Coronary artery (tissue), 2 donors: ENCODE measurements at regions not wholly inside any gene's neighbourhood (a gene's known extent, or its start where the extent isn't known, plus 50 kb on each side); places are given as distances from the start of the nearest gene placed in this dataset.

ENCODE experiments used
- DNase-seq: peaks from one replicate; pipeline ENCODE4 v3.0.0-alpha.2; 2017; ENCODE audit warnings: low spot score
- H3K27ac ChIP-seq, 2 donors: fragments of 200-600 bp; sonication (generic); one replicate each; pipeline ENCODE4 v1.5.1; 2016 to 2019
- H3K4me3 ChIP-seq: fragments of 200-600 bp; sonication (generic); 2 replicates; pipeline ENCODE4 v1.5.1; 2016; ENCODE audit warnings: mild to moderate bottlenecking, moderate library complexity
- TF ChIP-seq, protein P1 (sequence below): fragments of 200-600 bp; sonication (generic); IDR thresholded peaks from one replicate; pipeline ENCODE4 v1.5.1; 2019; ENCODE audit warnings: antibody characterized with exemption

DNA sequence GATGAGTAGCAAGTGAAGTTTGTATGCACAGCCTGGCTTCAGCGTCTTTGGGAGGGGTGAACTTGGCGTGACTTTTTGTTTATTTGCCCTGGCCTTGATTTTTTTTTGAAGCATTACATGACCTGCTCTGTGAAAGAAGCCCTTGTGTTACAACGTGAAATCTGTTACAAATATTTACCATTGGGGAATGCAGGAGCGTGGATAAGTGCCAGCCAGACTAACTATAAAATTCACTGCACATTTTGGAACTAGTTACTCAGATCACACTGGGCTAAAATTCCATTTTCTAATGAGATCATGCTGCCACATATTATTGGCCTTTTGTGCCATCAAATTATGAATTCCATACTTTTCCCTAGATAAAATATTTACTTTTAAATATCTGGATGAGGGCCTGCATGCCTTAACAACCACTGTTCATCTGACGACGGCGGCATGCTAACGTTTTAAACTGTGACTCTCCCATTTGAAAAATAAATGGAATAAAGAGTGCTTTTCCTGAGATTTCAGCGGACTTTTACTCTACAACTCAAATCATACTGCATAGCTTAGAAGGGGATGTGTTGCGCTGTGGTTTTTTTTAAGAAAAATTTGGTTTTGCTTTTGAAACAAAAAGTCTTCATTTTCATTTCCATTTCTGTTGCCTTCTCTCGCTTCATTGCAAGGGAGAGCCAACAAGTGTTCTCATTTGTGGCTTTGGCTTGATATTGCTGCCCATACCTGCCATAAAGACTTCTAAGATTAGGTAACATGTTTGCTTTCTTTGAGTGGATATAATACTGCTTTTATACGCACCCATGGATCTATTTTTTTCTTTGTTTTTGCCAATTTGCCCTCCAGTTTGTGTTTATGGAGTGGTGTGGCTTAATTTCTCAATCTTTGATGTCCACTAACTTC, 352.2 kb downstream of the TFEC start:
- Histone ChIP-seq H3K4me3 (no peak overlapping the region), H3K27ac (no peak overlapping the region)
- TF ChIP-seq, protein P1, sequence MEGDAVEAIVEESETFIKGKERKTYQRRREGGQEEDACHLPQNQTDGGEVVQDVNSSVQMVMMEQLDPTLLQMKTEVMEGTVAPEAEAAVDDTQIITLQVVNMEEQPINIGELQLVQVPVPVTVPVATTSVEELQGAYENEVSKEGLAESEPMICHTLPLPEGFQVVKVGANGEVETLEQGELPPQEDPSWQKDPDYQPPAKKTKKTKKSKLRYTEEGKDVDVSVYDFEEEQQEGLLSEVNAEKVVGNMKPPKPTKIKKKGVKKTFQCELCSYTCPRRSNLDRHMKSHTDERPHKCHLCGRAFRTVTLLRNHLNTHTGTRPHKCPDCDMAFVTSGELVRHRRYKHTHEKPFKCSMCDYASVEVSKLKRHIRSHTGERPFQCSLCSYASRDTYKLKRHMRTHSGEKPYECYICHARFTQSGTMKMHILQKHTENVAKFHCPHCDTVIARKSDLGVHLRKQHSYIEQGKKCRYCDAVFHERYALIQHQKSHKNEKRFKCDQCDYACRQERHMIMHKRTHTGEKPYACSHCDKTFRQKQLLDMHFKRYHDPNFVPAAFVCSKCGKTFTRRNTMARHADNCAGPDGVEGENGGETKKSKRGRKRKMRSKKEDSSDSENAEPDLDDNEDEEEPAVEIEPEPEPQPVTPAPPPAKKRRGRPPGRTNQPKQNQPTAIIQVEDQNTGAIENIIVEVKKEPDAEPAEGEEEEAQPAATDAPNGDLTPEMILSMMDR: no peak
- no peak for DNase-seq

DNA sequence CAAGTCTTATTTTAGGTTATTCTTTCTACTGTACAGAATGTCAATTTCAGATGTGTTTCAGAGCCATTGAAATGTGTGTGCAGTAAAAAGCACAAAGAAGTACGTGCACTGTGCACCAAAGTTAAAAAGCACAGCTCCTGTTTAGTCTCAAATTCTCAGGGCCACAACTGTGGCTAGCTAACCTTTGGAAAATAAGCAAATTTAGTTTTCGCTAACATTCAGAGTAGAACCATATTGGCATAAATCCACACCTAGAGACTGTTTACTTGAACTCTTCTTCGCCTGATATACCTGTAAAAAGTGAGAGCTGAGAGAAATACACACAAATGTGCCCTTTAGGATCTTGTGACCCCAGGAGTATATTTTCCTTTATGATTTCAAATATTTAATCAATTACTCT, 353.9 kb downstream of the TFEC start:
- TF ChIP-seq, protein P1: no peak
- no peak overlapping the region for H3K27ac ChIP-seq
- no peak for DNase-seq
- no peak overlapping the region for H3K4me3 ChIP-seq

DNA sequence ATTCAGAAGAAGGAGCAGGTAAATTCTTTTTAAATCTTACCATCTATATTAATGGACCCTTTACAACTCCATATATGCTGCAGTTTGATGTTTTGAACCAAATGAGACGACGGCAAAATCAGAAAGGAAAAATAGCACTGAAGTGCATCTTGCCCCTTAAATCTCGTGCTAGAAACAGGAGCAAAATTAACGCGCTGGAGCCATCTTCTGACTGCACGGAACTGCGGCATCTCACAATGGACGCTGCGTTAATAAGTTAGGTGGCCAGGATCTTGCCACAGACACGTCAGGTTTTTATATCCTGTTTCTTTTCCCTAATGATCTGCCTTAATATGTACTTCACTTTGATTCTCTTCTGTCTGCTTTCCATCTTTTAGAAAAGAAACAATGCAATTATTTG, 354.5 kb downstream of the TFEC start:
- Histone ChIP-seq H3K27ac (no peak overlapping the region), H3K4me3 (no peak overlapping the region)
- no peak for DNase-seq
- TF ChIP-seq, protein P1: no peak

DNA sequence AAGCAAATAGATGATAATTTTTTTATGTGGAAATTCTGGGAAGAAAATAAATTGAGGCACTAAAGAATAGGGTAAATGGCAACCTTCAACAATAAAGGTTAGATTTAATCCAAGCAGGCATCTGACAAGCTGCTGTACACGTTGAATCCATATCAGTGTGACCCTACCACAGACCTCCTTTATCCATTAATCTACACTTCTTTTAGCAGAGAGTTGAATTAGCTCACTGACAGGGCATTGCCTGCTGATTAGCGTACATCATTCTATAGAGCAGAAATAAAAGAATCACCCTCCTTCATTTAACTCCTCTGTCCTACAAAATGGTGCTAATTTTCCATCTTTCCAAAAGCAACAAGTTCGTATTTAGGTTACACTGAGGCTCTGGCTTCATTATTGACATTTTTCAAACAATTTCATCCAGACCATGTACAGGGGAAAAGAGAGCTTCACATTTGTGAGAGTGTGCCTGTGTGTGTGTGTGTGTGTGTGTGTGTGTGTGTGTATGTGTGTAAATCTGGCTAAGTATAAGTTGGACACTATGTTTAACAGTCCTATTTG, 356.0 kb downstream of the TFEC start:
- DNase-seq: no peak
- Histone ChIP-seq H3K27ac (no peak overlapping the region), H3K4me3 (no peak overlapping the region)
- TF ChIP-seq, protein P1: no peak

- Histone ChIP-seq H3K27ac (no peak overlapping the region), H3K4me3 (no peak overlapping the region)
- no peak for DNase-seq
- TF ChIP-seq, protein P1: no peak
Observed at GRCh38 chr7:115672024-115672423, 358.5 kb downstream of the TFEC start.

DNA sequence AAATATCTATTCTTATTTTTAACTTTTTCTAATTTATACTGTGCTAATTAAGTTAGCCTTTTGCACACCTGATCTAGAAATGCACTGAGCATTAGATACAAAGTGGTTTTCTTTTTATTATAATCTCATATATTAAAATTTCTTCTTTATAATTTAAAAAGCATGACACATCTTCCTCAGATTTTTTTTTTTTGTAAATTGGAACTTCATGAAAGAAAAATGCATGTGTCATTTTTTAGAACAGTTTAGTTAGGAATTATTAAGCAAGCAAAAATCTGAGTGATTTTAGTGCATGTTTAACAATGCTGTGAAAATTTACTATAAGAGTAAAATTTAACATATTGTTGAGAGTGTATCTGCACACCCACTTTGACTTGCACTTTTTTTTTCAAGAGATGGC, 367.9 kb downstream of the TFEC start:
- no peak overlapping the region for H3K4me3 ChIP-seq

More for the DNA sequence above, 367.9 kb downstream of the TFEC start:
- H3K27ac ChIP-seq: no peak overlapping the region
- TF ChIP-seq, protein P1: no peak
- DNase-seq: no peak
